ENCODE measurements at regions not wholly inside any gene's neighbourhood (a gene's known extent, or its start where the extent isn't known, plus 50 kb on each side); places are given as distances from the start of the nearest gene placed in this dataset.

DNA sequence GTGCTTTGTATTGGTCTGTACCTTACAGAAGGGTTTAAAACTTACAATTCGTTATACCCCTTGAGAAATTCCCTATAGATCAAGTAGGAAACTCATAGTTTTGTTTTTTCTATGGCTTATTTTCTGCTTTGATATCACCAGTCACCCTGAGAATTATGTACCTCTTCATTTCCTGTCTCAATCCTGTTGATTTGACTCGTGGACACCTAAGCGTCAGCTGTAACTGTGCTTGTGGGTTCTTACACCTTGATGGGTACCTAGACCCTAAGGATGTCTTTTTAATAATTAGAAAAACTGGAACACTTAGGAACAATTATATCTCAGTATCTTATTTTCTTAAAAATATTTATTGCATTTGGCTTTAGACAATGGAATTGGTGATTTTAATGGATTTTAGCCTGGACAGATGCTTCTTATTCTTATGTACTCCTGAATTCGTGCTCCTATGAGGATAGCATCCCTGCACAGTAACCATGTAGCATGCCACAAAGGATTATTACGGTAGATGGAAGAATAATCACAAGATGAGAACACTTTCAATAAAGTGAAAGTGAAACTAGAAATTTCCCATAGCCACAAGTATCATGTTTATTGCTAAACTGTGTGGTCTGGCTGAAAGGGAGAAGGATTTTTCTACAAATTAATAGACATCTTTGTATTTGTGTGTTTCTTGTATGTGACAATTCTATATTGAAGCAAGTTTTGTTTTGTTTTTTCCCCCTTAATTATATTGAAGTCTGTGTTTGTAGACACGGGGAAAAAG, 1920.3 kb upstream of the WWC1 start:
- DNase-seq: peak; percentile 17

DNA sequence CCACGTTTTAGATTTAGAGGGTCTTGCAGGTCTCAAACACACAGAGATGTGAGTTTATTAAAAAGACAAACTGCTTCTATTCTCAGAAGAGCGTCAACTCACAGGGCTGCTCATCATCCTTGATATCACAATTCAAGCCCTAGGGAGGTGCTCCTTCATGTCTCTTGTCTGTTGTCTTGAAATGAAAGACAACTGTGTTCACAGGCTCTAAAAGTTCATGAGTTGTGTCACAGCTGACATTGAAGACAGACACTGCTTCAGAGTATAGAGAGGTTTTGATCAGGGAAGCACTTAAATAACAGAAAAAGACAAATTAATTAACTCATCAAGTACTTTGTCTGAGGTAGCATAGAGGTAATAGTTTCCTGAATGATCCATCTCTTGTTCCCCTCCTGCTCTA, 1917.6 kb upstream of the WWC1 start:
- no peak for DNase-seq

DNA sequence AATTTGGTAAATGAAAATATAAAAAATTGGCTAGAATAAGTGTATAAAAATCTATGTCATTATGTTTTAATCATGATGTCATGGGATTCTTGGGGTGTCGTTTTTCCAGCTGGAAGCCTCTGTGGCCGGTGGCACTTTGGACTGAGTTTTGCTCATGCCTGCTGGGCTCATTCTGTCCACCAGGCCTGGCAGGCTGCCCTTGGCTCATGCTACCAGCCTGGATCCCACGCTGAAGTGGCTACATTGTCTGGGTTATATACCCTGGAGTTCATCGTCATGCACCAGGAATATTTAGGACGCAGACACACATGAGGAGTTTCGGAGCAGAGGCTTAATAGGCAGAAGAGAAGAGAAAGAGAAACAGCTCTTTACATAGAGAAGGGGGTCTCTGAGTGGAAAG, 1913.7 kb upstream of the WWC1 start:
- DNase-seq: no peak

DNA sequence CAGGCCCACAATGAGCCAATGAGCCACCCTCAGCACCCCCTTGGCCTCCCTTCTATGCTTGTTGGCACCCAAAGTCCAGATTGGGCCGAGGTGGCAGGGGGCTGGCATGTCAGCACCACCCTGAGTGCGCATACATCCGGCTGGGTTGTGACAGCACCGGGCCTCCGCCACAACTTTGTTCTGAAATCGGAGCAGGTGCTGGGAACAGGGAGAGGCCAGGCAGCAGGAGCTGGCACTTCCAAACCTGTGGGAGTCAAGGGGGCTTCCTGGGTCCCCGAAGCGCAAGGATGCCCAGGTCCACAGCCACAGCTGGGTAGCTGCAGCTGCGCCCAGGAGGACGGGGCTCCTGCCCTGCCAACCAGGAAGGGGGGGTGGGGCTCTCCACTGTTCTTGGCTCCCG, 1911.9 kb upstream of the WWC1 start:
- DNase-seq: no peak

DNA sequence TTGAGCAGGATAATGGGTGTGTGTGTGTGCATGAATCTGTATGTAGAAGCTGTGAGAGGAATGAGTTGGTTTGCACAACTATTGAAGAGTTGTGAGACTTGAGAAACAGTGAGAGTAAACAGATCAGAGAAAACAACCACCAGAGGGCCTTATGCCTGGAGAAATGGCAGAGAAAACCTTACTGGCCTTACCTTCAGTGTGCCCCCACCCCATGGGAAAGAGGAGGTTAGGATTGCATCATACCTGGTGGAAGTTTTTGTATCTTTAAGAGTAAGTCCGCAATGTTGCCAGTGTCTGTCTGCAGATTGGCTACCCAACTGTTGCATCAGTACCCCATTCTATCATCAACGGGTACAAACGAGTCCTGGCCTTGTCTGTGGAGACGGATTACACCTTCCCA, 1909.4 kb upstream of the WWC1 start:
- DNase-seq: no peak

DNA sequence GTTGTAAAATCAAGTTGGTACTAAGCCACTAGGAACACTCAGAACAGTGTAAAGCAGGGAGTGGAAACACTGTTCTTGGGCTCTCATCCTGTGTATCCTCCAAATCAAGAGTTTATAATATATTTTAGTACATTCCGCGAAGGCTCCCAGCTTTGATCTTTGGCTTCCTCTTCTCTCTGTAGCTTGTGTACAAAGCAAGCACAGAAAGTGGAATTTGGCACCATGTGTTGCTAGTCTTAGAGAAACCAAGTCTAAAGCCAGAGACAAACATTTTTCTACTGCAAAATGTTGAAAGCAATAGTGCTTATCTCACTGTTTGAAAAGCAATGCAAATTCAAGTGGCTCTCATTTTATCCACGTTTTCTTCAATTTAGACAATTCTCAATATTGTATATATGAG, 1893.3 kb upstream of the WWC1 start:
- DNase-seq: no peak

DNA sequence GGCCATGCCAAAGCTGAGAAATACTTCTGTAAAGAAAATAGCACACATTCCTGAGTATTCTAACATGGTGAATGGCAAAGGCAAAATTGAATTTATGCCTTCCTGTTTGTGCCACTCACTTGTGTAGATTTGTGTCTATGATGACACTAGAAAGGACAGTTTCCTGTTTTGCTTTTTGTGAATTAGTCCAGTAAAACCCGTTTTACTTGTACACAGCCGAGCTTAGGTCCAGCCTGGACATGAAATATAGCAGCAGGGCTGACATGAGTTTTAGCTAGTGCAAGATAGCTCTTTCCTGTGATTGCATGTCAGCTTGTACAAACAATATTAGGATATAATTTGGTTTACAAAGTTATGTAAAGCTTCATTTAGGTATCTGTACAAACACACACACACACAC, 1891.7 kb upstream of the WWC1 start:
- DNase-seq: no peak

DNA sequence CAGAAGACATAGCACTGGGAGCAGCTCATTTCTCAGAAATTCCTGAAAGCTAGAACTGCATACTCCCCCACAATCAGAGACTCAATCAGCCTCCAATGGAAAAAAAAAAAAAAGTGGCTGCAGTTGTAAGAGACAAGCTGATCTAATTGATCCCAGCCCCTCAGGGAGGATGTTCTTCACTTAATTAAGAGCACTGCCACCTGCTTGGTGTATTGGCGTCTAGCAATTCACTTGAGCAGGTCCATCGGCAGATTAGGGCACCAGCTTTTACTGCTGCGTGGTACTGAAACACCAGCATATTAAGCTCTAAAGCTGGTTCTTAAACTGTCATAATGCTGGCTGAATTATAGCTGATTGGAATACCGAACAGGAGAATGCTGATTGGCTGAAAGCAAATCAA, 1890.1 kb upstream of the WWC1 start:
- DNase-seq: no peak

DNA sequence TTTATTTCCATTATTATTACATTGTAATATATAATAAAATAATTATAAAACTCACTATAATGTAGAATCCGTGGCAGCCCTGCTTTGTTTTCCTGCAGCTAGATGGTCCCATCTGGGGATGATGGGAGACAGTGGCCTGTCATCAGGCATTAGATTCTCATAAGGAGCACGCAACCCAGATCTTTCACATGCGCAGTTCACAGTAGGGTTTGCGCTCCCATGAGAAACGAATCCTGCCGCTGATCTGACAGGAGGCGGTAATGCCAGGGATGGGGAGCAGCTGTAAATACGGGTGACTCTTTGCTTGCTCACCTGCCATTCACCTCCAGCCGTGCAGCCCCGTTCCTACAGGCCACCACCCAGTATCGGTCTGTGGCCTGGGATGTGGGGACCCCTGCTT, 1879.3 kb upstream of the WWC1 start:
- DNase-seq: no peak

DNA sequence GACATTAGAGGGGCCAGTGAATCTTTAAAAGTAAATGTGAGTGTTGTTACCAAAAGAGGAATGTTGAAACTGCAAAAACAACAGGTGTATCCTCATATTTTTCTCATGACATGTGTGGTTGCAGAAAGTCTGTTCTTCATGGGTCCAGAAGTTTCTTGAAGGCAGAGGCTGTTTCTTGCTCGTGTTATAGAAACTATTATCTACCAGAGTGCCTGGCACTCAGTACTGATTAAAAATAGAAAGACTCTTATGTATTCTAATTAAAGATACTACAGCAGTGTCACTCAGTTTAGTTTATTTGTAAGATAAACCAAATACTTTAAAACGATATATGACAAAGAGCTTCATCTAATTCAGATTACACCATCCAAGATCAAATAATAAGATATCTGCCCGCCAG, 1864.2 kb upstream of the WWC1 start:
- DNase-seq: no peak

DNA sequence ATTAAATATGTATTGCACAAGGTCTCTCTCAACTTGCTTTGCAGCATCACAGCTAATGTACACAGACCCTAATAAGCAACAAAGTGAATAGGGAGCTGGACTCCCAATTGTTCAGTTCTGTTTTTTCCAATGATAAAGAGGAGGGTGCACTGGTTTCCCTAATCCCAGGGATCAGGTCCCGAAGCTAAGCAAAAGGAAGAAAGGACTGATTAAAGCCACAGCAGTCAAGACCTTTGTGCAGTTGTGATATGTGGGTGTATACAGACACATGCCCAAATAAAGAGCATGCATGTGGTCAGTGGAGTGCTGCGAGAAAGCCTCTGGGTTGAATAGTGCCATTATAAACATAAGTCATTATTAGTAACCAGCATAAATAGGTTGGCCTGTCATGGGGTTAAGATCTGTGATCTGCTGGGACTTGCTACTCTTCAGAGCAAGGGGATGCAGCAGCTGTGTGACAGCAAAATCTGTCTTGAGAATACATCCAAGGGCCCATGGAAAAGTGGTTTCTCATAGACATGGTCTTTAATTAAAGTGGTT, 1863.1 kb upstream of the WWC1 start:
- no peak for DNase-seq

DNA sequence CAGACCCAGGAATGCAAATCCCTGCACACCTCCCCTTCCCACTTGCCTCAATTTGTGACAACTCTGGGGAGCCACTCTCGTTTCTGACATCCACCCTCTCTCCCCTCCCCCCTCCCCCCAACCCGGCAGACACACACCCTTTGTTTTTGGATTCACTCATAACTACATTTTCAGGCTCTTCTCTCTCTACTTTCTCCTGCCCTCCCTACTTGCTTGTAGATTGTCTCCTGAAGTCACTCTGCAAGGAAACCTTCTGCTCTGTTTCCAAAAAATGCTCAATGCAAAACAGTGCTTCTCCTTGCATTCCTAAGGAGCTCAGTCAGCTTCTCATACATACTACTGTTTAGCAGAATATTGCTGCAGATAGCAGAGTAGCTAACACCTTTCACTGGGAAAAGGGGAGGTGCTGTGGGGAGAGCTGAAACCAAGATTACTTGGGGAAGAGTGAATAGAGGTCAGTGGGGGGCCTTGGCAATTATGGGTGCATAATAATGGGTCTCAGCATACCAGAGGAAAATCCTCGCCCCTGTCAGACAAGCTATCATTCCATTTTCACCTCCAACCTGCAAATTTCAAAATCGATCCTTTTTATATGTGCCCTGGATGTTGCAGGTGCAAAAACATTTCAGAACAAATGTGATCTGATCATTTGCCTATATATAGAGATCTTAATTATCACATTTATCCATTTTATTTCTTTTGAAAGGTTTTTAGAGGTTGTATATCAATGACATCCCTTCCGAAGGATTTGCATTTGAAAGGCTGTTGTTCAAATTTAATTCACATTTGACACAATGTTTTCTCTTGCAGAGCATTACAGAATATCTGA, 1860.7 kb upstream of the WWC1 start:
- no peak for DNase-seq

DNA sequence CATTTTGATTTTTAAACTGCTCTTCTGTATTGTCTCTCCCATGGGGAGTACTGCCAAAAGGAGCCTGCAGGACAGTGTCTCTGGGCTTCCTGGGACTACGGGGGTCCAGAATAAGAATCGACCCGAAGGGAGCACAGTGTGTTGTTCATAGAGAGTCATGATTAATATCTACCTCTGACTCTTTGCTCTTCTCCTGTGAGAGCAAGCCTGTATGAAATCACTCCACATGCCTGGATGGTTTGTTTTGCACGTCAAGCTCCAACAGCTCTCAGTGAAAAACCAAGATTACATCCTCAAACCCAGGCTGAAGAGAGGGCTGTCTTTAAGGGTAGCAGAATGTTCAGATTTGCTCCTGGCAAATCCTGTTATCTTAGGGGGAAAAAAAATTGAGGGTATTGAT, 1860.0 kb upstream of the WWC1 start:
- no peak for DNase-seq

DNA sequence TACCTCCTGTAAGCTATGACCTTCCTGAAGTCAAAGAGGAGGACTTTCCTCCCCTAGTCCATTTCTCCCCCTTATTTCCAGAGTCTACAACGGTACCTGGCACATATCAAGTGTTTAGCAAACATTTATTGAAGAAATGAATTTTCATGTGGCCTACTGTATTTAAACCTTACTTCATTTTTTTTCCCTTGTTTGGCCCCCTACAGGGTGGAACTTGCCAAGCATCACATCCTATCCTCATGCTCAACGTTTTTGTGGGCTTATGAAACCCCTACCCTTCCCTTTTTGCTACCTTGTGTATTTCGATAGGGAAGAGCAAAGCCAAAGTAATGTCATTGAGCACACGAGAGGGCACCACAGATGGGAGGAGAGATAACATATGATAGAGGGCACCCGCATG, 1857.8 kb upstream of the WWC1 start:
- no peak for DNase-seq

DNA sequence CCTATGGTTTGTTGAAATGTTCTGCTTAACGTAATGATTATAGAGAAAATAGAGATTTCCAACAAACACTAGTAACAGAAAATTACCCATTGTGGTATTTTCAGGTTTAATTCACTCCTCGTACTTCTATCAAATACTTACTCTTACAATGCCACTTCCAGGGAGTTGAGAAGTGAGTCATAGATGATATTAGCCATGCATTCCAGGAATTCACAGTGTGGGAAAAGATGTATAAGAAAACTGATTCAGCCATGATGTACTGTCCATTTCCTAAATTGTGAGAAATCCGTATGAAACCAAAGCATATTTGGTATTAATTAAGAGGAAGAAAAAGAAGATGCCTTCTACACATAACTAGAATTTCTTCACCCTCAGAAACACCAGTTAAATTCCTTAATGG, 1854.6 kb upstream of the WWC1 start:
- DNase-seq: no peak

DNA sequence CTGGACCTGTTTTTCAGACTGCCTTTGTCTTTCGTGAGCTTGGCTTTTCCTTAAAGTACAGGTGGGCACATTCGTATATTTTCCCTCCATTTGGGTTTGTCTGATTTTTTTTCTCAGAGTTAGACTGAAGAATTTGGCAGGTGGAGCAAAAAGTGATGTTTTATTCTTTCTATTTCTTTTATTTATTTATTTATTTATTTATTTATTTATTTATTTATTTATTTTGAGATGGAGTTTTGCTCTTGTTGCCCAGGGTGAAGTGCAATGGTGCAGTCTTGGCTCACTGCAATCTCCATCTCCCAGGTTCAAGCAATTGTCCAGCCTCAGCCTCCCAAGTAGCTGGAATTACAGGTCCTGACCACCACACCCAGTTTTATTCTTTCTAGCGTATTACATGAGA, 1805.1 kb upstream of the WWC1 start:
- no peak for DNase-seq

DNA sequence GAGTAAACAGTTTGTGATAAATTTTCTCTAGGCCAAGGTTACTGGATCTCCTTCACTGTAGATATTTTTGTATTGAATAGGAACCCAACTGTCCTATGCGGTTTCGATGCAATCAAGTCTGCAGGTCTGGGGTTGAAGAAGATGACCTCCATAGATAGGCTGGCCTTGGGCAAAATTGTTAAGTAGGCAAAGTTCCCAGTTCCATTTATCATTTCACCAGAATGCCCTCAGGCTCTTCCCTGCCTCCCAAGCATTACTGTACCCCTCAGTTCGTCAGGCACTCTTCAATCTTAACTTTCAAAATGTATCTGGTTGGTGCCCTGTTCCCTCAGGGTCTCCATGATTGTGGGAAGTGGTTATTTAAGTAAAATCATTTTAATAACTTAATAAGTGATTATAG, 1802.9 kb upstream of the WWC1 start:
- DNase-seq: no peak

DNA sequence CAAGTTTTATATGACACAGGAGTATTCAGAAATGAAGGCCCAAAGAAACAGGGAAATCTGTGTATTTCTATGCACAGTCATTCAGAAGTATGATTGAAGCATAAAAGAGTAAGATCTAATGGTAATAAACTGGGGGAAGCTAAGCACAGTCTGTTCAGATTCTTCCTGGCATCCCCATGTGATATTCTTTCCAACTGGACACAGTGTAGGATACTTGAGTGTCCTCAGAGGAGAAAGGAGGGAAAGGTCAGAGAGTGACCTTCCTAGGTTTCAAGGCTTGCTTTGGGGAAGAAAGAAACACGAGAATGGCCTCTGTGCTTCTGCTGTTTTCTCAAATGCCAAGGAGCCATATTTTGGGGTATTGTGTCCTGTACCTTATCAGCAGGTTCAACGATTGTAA, 1798.4 kb upstream of the WWC1 start:
- no peak for DNase-seq

DNA sequence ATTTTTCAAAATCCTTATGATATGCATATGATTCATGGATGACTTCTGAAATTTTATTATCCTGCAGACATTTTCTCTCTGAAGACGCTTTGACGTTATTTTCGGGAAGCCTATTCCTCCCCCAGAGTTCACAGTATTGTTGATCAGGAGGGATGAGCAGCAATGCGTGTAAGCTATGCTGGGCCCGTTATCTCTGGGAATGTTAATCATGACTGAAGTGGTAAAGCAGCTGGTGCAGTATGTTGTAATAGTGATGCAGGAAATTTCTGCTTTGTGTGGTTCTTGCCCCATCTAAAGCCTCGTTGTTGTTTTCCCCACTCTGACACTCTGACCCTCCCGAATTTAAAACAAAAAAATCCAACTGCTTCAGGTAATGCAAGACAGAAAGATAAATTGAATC, 1797.8 kb upstream of the WWC1 start:
- DNase-seq: no peak

DNA sequence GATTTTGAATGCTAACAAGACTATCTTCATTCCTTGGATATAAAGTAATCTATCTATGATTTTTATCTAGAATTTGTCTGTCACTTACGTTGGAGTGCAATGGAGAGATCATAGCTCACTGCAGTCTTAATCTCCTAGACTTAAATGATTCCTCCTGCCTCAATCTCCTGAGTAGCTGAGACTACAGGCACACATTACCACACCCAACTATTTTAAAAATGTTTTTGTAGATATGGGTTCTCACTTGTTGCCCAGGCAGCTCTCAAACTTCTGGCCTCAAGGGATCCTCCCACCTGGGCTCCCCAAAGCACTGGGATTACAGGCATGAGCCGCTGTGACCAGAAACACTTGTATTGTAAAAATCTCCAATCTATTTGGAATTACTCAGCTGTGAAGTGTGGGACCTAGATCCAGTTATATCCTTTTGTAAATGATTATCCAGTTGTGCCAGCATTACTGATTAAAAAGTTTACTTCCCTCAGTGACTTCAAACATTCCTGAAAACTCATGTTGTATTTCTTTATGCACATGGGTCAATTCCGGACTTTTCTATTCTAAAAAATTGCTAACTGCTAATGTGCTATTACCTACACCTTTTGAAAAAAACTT, 1793.8 kb upstream of the WWC1 start:
- DNase-seq: no peak

DNA sequence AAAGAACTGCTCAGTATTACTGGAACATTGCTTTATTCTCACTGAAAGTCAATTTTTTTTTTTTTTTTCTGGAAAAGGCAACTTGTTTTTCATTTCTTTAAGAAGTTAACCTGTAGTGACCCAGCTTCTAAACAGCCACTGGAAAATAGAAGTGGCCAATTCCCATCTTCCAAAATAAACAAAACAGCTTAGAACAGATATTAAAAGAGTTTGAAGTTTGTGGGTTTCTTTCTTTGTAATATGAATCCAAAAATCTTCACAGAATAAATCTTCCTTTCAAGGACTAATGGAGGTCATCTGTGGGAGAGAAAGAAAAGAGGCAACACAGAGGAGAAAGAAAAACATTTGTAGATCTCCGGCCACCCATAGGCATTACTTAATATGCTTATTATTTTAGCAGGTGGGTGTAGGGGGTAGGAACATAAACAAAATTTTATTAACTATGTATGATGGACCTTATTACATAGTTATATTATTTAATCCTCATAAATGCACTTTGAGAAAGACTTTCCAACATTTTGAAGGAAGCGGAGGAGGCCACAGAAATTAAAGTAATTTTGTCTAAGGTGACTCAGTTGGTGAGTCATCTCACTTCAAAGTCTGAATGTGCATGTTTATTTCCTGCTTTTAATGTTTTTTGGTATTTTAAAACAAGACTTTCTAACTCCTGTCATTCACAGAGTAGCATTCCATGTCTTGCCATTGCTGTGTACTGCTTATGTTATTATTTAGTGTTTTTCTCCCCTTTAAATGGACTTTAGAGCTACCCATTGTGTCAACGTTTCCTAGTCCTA, 1791.8 kb upstream of the WWC1 start:
- DNase-seq: no peak

DNA sequence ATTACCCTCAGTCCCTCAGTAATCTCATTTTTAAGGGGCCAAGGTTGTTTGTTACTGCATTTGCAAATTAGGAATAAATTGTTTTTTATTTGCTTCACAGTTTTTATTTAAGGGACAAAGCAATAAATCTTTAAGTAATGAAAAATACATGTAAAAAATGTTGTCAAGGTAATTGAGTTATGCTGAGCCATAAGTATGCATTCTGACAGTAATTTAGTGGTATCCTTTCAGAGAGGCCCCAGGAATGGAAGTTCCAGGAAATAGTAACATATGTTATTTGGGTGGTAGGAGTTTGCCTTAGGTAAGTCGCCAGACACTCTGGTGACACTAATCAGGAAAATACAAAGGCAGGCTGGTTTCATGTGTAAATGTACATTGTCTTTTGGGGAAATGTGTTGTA, 1787.9 kb upstream of the WWC1 start:
- no peak for DNase-seq

DNA sequence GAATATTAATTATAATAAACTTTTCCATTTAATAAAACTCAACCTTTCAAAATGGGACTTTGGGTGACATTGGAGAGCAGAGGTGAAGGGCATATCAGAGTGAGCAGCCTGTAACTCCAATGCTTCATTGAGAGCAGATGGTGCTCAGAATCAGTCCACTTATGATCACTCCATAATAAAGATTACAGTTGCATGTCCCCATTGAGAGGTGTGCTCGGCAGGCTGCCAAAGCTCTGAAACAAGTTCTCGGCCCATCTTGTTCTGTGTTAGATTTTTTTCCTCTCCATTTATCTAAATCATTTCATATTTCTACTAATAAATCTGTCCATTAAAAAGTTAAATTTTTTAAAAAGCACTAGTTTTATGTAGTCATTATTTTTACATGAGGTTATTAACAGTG, 1786.4 kb upstream of the WWC1 start:
- DNase-seq: no peak

Data from inflammatory macrophage treated with lipopolysaccharide for 4 hours (primary cell).